ENCODE measurements at regions not wholly inside any gene's neighbourhood (a gene's known extent, or its start where the extent isn't known, plus 50 kb on each side); places are given as distances from the start of the nearest gene placed in this dataset.

- no peak for TF ChIP-seq CTCF (IDR thresholded peaks at IDR 0.05)
- TF ChIP-seq POLR2AphosphoS5 (IDR thresholded peaks at IDR 0.05): no peak
- TF ChIP-seq POLR2A (IDR thresholded peaks at IDR 0.05): no peak
Measured at GRCh38 chr6:164523087-164523654, 786.2 kb downstream of the C6orf118 start.
